OCI-LY1 (cell line): ENCODE measurements at regions not wholly inside any gene's neighbourhood (a gene's known extent, or its start where the extent isn't known, plus 50 kb on each side); places are given as distances from the start of the nearest gene placed in this dataset.

Source experiments
- CTCF ChIP-seq: fragments of 200-600 bp; sonication (generic), shearing (Covaris generic); IDR thresholded peaks from 2 replicates; pipeline ENCODE4 v1.5.1; 2017; ENCODE audit warnings: mild to moderate bottlenecking, antibody characterized with exemption, low read length, moderate library complexity, mixed read lengths
- EZH2 ChIP-seq: fragments of 200-600 bp; sonication (generic), shearing (Covaris generic); IDR thresholded peaks from 2 replicates; pipeline ENCODE4 v1.8.0; 2017; ENCODE audit warnings: borderline replicate concordance, mixed run types, mild to moderate bottlenecking, antibody characterized with exemption, low read length, moderate library complexity, mixed read lengths

- no peak for TF ChIP-seq CTCF
- TF ChIP-seq EZH2, result no peak
These were observed 113.4 kb upstream of the IRS2 start for GRCh38 chr13:109899748-109900147.
